CD4-positive, alpha-beta T cell (primary cell): ENCODE measurements at regions not wholly inside any gene's neighbourhood (a gene's known extent, or its start where the extent isn't known, plus 50 kb on each side); places are given as distances from the start of the nearest gene placed in this dataset.

Experiments used
- ATAC-seq: fragments of 200-7000 bp; cut with Tn5 transposase; one replicate; pipeline ENCODE4 v1.10.0; 2022; ENCODE audit warnings: mild to moderate bottlenecking; ENCODE audit not compliant: poor library complexity
- CTCF ChIA-PET: fragments of 350-600 bp; sonication (Branson Sonifier 250); formaldehyde crosslinking; loops from one replicate; lab custom pipeline; 2021; ENCODE audit warnings: antibody characterized with exemption, inconsistent platforms; lab: Charles Lee
- POLR2A ChIA-PET: fragments of 350-600 bp; sonication (Branson Sonifier 250); formaldehyde crosslinking; loops from one replicate; lab custom pipeline; 2021; ENCODE audit warnings: antibody characterized with exemption, inconsistent platforms; lab: Charles Lee
- DNase-seq, 14 experiments: peaks; one replicate each; pipeline ENCODE4 v3.0.0-alpha.2; 2013 to 2020; ENCODE audit warnings: mixed read lengths in 2 of 14
- H3K27ac ChIP-seq, 2 donors: one replicate each; pipeline versions ENCODE4 v1.5.1 to v1.7.0; 2013; ENCODE audit warnings: low read length in 2 of 2, low read depth in 1 of 2, mild to moderate bottlenecking in 1 of 2
- H3K27me3 ChIP-seq, 2 experiments: 1 replicate in 1 of 2; 2 replicates in 1 of 2; pipeline versions ENCODE4 v1.6.1 to v1.7.0; 2013; ENCODE audit warnings: low read length in 2 of 2, control low read depth in 1 of 2, mild to moderate bottlenecking in 1 of 2, moderate library complexity in 1 of 2; ENCODE audit not compliant: insufficient read depth in 2 of 2, control insufficient read depth in 1 of 2
- H3K36me3 ChIP-seq: one replicate; pipeline ENCODE4 v1.6.1; 2013; ENCODE audit warnings: low read length, control low read depth; ENCODE audit not compliant: insufficient read depth
- H3K4me1 ChIP-seq: one replicate; pipeline ENCODE4 v1.6.1; 2013; ENCODE audit warnings: low read length, control low read depth; ENCODE audit not compliant: insufficient read depth
- H3K4me3 ChIP-seq: one replicate; pipeline ENCODE4 v1.5.1; 2013; ENCODE audit warnings: mild to moderate bottlenecking, low read length, moderate library complexity
- H3K9me3 ChIP-seq, 2 experiments: 1 replicate in 1 of 2; 2 replicates in 1 of 2; pipeline versions ENCODE4 v1.6.1 to v1.7.0; 2013; ENCODE audit warnings: low read length in 2 of 2, mild to moderate bottlenecking in 2 of 2, control low read depth in 1 of 2, moderate library complexity in 1 of 2; ENCODE audit not compliant: control insufficient read depth in 1 of 2, insufficient read depth in 1 of 2
- H3K27ac Mint-ChIP-seq: one replicate; pipeline ENCODE4 v1.8.0; 2020; ENCODE audit warnings: mixed read lengths
- H3K27me3 Mint-ChIP-seq: one replicate; pipeline ENCODE4 v1.8.0; 2021; ENCODE audit warnings: mixed read lengths
- H3K36me3 Mint-ChIP-seq: one replicate; pipeline ENCODE4 v1.8.0; 2021; ENCODE audit warnings: low read depth, mixed read lengths
- H3K4me1 Mint-ChIP-seq: one replicate; pipeline ENCODE4 v1.8.0; 2021; ENCODE audit warnings: low read depth, mixed read lengths
- H3K4me3 Mint-ChIP-seq: one replicate; pipeline ENCODE4 v1.8.0; 2020; ENCODE audit warnings: mild to moderate bottlenecking, mixed read lengths
- H3K9me3 Mint-ChIP-seq: one replicate; pipeline ENCODE4 v1.8.0; 2020; ENCODE audit warnings: mixed read lengths
- CTCF ChIP-seq: fragments of 200-600 bp; IDR thresholded peaks from one replicate; pipeline ENCODE4 v1.8.0; 2022; ENCODE audit warnings: antibody characterized with exemption, mild to moderate bottlenecking
- intact Hi-C, 2 experiments: fragments of 100-400 bp; cut with DNase I in 1 of 2; cut with micrococcal nuclease in 1 of 2; formaldehyde crosslinking; loops; one replicate each; pipeline versions ENCODE4 v1.15.1 to v1.9.0; 2023 to 2025; cut with DNase I, micrococcal nuclease

GRCh38 chr3:72675243-72675642 is 173.0 kb downstream of the SHQ1 start:
- intact Hi-C loops, result no loop called here
- Histone ChIP-seq H3K27me3 (no peaks in the 10 kb centered on the region), H3K36me3 (no peaks in the 10 kb centered on the region), H3K4me3 (no peak overlapping the region), H3K9me3 (peaks cover 0 to 3% of the 10 kb centered on the region in 2 experiments), H3K4me1 (no peaks in the 10 kb centered on the region), H3K27ac (no peak overlapping the region)
- POLR2A ChIA-PET, result interaction anchor here (0.7 kb wide), 1 partner anchor 15 kb away, joined by 4 read pairs; no protein-coding TSS in a partner anchor
- H3K27ac Mint-ChIP-seq, result no peak overlapping the region
- no peak for ATAC-seq
- H3K9me3 Mint-ChIP-seq, result no peaks in the 10 kb centered on the region
- H3K27me3 Mint-ChIP-seq, result no peaks in the 10 kb centered on the region
- H3K4me1 Mint-ChIP-seq, result no peaks in the 10 kb centered on the region
- no peak overlapping the region for H3K4me3 Mint-ChIP-seq
- CTCF ChIA-PET, result no interaction called here
- no peak for TF ChIP-seq CTCF
- no peak for DNase-seq
- H3K36me3 Mint-ChIP-seq, result no peaks in the 10 kb centered on the region

GRCh38 chr3:72673011-72673771 is 175.1 kb downstream of the SHQ1 start:
- no peak overlapping the region for H3K27ac Mint-ChIP-seq
- H3K4me3 ChIP-seq, result no peak overlapping the region
- peaks cover 0 to 3% of the 10 kb centered on the region in 2 experiments for H3K27me3 ChIP-seq

GRCh38 chr3:72669224-72669623 is 179.0 kb downstream of the SHQ1 start:
- no peaks in the 10 kb centered on the region for H3K9me3 Mint-ChIP-seq
- H3K27me3 Mint-ChIP-seq, result no peaks in the 10 kb centered on the region
- Histone ChIP-seq H3K27me3 (peaks cover 0 to 3% of the 10 kb centered on the region in 2 experiments), H3K4me3 (no peak overlapping the region), H3K9me3 (no peaks in the 10 kb centered on the region), H3K36me3 (no peaks in the 10 kb centered on the region), H3K27ac (no peak overlapping the region), H3K4me1 (no peaks in the 10 kb centered on the region)
- no peaks in the 10 kb centered on the region for H3K4me1 Mint-ChIP-seq
- DNase-seq (no peak), ATAC-seq (no peak)
- TF ChIP-seq CTCF, result no peak
- H3K36me3 Mint-ChIP-seq, result no peaks in the 10 kb centered on the region
- ChIA-PET POLR2A (interaction anchor here (1.7 kb wide), 1 partner anchor 152 kb away, joined by 5 read pairs; no protein-coding TSS in a partner anchor), CTCF (no interaction called here)
- H3K4me3 Mint-ChIP-seq, result no peak overlapping the region
- no peak overlapping the region for H3K27ac Mint-ChIP-seq
- intact Hi-C loops, result loop anchor here (5.0 to 10.0 kb wide), 3 partner anchors 386 to 742 kb away; no protein-coding TSS in a partner anchor

More at GRCh38 chr3:72673011-72673771, 175.1 kb downstream of the SHQ1 start:
- Histone ChIP-seq H3K9me3 (peaks cover 0 to 3% of the 10 kb centered on the region in 2 experiments), H3K36me3 (no peaks in the 10 kb centered on the region), H3K4me1 (no peaks in the 10 kb centered on the region), H3K27ac (no peak overlapping the region)
- TF ChIP-seq CTCF, result no peak
- POLR2A ChIA-PET, result no interaction called here
- no peaks in the 10 kb centered on the region for H3K36me3 Mint-ChIP-seq
- ATAC-seq (no peak), DNase-seq (no peak)
- intact Hi-C loops, result no loop called here
- no peak overlapping the region for H3K4me3 Mint-ChIP-seq
- CTCF ChIA-PET, result no interaction called here
- no peaks in the 10 kb centered on the region for H3K27me3 Mint-ChIP-seq
- no peaks in the 10 kb centered on the region for H3K4me1 Mint-ChIP-seq
- H3K9me3 Mint-ChIP-seq, result no peaks in the 10 kb centered on the region
